Skeletal muscle satellite cell (primary cell): ENCODE measurements at regions not wholly inside any gene's neighbourhood (a gene's known extent, or its start where the extent isn't known, plus 50 kb on each side); places are given as distances from the start of the nearest gene placed in this dataset.
"Not testable (repeated sequence)": the region's sequence is repeated elsewhere in the genome, so short reads cannot be mapped to it uniquely, and the experiment has no call there.

Source experiments
- H3K27me3 ChIP-seq: 2 replicates; pipeline ENCODE4 v1.7.0; 2013; ENCODE audit warnings: low read length; ENCODE audit not compliant: control insufficient read depth, insufficient read depth
- H3K36me3 ChIP-seq: 2 replicates; pipeline ENCODE4 v1.7.0; 2013; ENCODE audit warnings: mild to moderate bottlenecking, control low read depth, low read length; ENCODE audit not compliant: insufficient read depth
- H3K4me1 ChIP-seq: 2 replicates; pipeline ENCODE4 v1.7.0; 2013; ENCODE audit warnings: low read length; ENCODE audit not compliant: control insufficient read depth, insufficient read depth
- H3K4me2 ChIP-seq: 2 replicates; pipeline ENCODE4 v1.7.0; 2013; ENCODE audit warnings: mild to moderate bottlenecking, low read length
- H3K4me3 ChIP-seq: 2 replicates; pipeline ENCODE4 v1.7.0; 2013; ENCODE audit warnings: low read length
- H3K9ac ChIP-seq: 2 replicates; pipeline ENCODE4 v1.7.0; 2013; ENCODE audit warnings: mild to moderate bottlenecking, low read depth, low read length, moderate library complexity
- H3K9me3 ChIP-seq: replicated peaks from 2 replicates; pipeline ENCODE4 v1.7.0; 2013; ENCODE audit warnings: mild to moderate bottlenecking, control low read depth, low read length

GRCh38 chr20:29324516-29325303 lies 1932.8 kb upstream of the DEFB115 start:
- H3K36me3 ChIP-seq, H3K4me1 ChIP-seq, H3K4me2 ChIP-seq, H3K4me3 ChIP-seq, H3K27me3 ChIP-seq, H3K9ac ChIP-seq: not testable (repeated sequence)
- H3K9me3 ChIP-seq: peaks cover 11% of the 10 kb centered on the region

- no peak overlapping the region for H3K9ac ChIP-seq
- no peaks in the 10 kb centered on the region for H3K4me1 ChIP-seq
- peaks cover 11% of the 10 kb centered on the region for H3K9me3 ChIP-seq
- H3K4me3 ChIP-seq: no peak overlapping the region
- H3K4me2 ChIP-seq: no peak overlapping the region
- H3K27me3 ChIP-seq: no peaks in the 10 kb centered on the region
- no peaks in the 10 kb centered on the region for H3K36me3 ChIP-seq
Measured at GRCh38 chr20:29325304-29325640, 1932.2 kb upstream of the DEFB115 start.

- not testable (repeated sequence) for H3K4me2 ChIP-seq, H3K4me3 ChIP-seq, H3K9ac ChIP-seq, H3K4me1 ChIP-seq, H3K36me3 ChIP-seq, H3K27me3 ChIP-seq
- peaks cover 11% of the 10 kb centered on the region for H3K9me3 ChIP-seq
Measured at GRCh38 chr20:29325781-29326180, 1931.7 kb upstream of the DEFB115 start.

- Histone ChIP-seq H3K9me3 (peaks cover 13% of the 10 kb centered on the region), H3K4me1 (no peaks in the 10 kb centered on the region), H3K4me2 (no peak overlapping the region), H3K27me3 (no peaks in the 10 kb centered on the region), H3K9ac (no peak overlapping the region), H3K36me3 (no peaks in the 10 kb centered on the region), H3K4me3 (no peak overlapping the region)
Measured at GRCh38 chr20:29326376-29327070, 1930.9 kb upstream of the DEFB115 start.

- H3K36me3 ChIP-seq, H3K27me3 ChIP-seq, H3K4me1 ChIP-seq, H3K4me2 ChIP-seq, H3K9ac ChIP-seq, H3K4me3 ChIP-seq: not testable (repeated sequence)
- peaks cover 13% of the 10 kb centered on the region for H3K9me3 ChIP-seq
Measured at GRCh38 chr20:29327600-29328420, 1929.7 kb upstream of the DEFB115 start.

GRCh38 chr20:29330429-29331115 lies 1926.9 kb upstream of the DEFB115 start:
- peaks cover 17% of the 10 kb centered on the region for H3K9me3 ChIP-seq
- not testable (repeated sequence) for H3K27me3 ChIP-seq, H3K4me3 ChIP-seq, H3K4me1 ChIP-seq, H3K9ac ChIP-seq, H3K4me2 ChIP-seq, H3K36me3 ChIP-seq

- no peaks in the 10 kb centered on the region for H3K4me1 ChIP-seq
- no peak overlapping the region for H3K4me3 ChIP-seq
- H3K9me3 ChIP-seq: no peaks in the 10 kb centered on the region
- H3K27me3 ChIP-seq: no peaks in the 10 kb centered on the region
- H3K36me3 ChIP-seq: no peaks in the 10 kb centered on the region
- no peak overlapping the region for H3K4me2 ChIP-seq
- no peak overlapping the region for H3K9ac ChIP-seq
Measured at GRCh38 chr20:29349836-29350235, 1907.6 kb upstream of the DEFB115 start.

GRCh38 chr20:29375937-29376336 lies 1881.5 kb upstream of the DEFB115 start:
- not testable (repeated sequence) for H3K9ac ChIP-seq, H3K9me3 ChIP-seq, H3K4me2 ChIP-seq, H3K36me3 ChIP-seq, H3K27me3 ChIP-seq, H3K4me3 ChIP-seq, H3K4me1 ChIP-seq

- H3K9me3 ChIP-seq, H3K36me3 ChIP-seq, H3K9ac ChIP-seq, H3K4me3 ChIP-seq, H3K4me2 ChIP-seq, H3K4me1 ChIP-seq, H3K27me3 ChIP-seq: not testable (repeated sequence)
Measured at GRCh38 chr20:29392853-29393252, 1864.6 kb upstream of the DEFB115 start.

GRCh38 chr20:29408034-29408695 lies 1849.3 kb upstream of the DEFB115 start:
- no peaks in the 10 kb centered on the region for H3K27me3 ChIP-seq
- no peak overlapping the region for H3K4me3 ChIP-seq
- H3K9ac ChIP-seq: no peak overlapping the region
- no peaks in the 10 kb centered on the region for H3K36me3 ChIP-seq
- no peaks in the 10 kb centered on the region for H3K4me1 ChIP-seq
- peaks cover 14% of the 10 kb centered on the region for H3K9me3 ChIP-seq
- no peak overlapping the region for H3K4me2 ChIP-seq

- H3K9ac ChIP-seq, H3K27me3 ChIP-seq, H3K36me3 ChIP-seq, H3K4me1 ChIP-seq, H3K4me2 ChIP-seq, H3K4me3 ChIP-seq: not testable (repeated sequence)
- H3K9me3 ChIP-seq: peaks cover 14% of the 10 kb centered on the region
Measured at GRCh38 chr20:29408707-29409106, 1848.8 kb upstream of the DEFB115 start.
